Liver (tissue), 8 donors: ENCODE measurements at regions not wholly inside any gene's neighbourhood (a gene's known extent, or its start where the extent isn't known, plus 50 kb on each side); places are given as distances from the start of the nearest gene placed in this dataset.

Source experiments
- DNase-seq: peaks from one replicate; pipeline ENCODE4 v3.0.0-alpha.2; 2017; ENCODE audit warnings: low spot score
- H3K27ac ChIP-seq, 2 donors: one replicate each; pipeline ENCODE4 v1.7.0; 2013; ENCODE audit warnings: inconsistent platforms in 2 of 2, low read length in 2 of 2, control low read depth in 1 of 2, low read depth in 1 of 2, mild to moderate bottlenecking in 1 of 2
- H3K27me3 ChIP-seq, 4 donors: one replicate each; pipeline versions ENCODE4 v1.6.1 to v1.7.0; 2013; ENCODE audit warnings: low read length in 3 of 4, inconsistent platforms in 1 of 4, mild to moderate bottlenecking in 1 of 4, moderate library complexity in 1 of 4; ENCODE audit not compliant: control insufficient read depth in 4 of 4, insufficient read depth in 4 of 4
- H3K36me3 ChIP-seq, 4 donors: one replicate each; pipeline versions ENCODE4 v1.6.1 to v1.7.0; 2013; ENCODE audit warnings: low read length in 3 of 4, mild to moderate bottlenecking in 3 of 4, low read depth in 1 of 4, moderate library complexity in 1 of 4; ENCODE audit not compliant: control insufficient read depth in 4 of 4, insufficient read depth in 3 of 4
- H3K4me1 ChIP-seq, 4 donors: one replicate each; pipeline versions ENCODE4 v1.6.1 to v1.7.0; 2013; ENCODE audit warnings: low read length in 3 of 4, mild to moderate bottlenecking in 3 of 4, moderate library complexity in 1 of 4; ENCODE audit not compliant: control insufficient read depth in 4 of 4, insufficient read depth in 4 of 4
- H3K4me3 ChIP-seq, 3 donors: one replicate each; pipeline versions ENCODE4 v1.6.1 to v1.7.0; 2013; ENCODE audit warnings: low read length in 3 of 3, control low read depth in 1 of 3, low read depth in 1 of 3, mild to moderate bottlenecking in 1 of 3
- H3K9ac ChIP-seq, 2 donors: one replicate each; pipeline ENCODE4 v1.7.0; 2013; ENCODE audit warnings: low read length in 2 of 2, mild to moderate bottlenecking in 2 of 2, moderate library complexity in 2 of 2, control low read depth in 1 of 2, low read depth in 1 of 2
- H3K9me3 ChIP-seq, 4 donors: one replicate each; pipeline versions ENCODE4 v1.6.1 to v1.7.0; 2013; ENCODE audit warnings: low read length in 3 of 4; ENCODE audit not compliant: control insufficient read depth in 4 of 4
- ATF3 ChIP-seq: IDR thresholded peaks from 2 replicates; pipeline ENCODE4 v1.6.1; 2016; ENCODE audit warnings: antibody characterized with exemption
- CTCF ChIP-seq: fragments of 150-350 bp; IDR thresholded peaks from 2 replicates; pipeline ENCODE4 v1.5.1; 2017; ENCODE audit warnings: improper control_type of control experiment, low read depth, low read length; ENCODE audit not compliant: missing input control
- EGR1 ChIP-seq, 2 donors: IDR thresholded peaks; 2 replicates each; pipeline ENCODE4 v1.6.1; 2016 to 2018; ENCODE audit warnings: antibody characterized with exemption in 2 of 2, low read depth in 2 of 2
- FOXA1 ChIP-seq: IDR thresholded peaks from 2 replicates; pipeline ENCODE4 v1.6.1; 2016; ENCODE audit warnings: antibody characterized with exemption
- FOXA2 ChIP-seq: IDR thresholded peaks from 2 replicates; pipeline ENCODE4 v1.6.1; 2016; ENCODE audit warnings: antibody characterized with exemption
- GABPA ChIP-seq, 2 donors: IDR thresholded peaks in 1 of 2; conservative IDR thresholded peaks in 1 of 2; 2 replicates each; pipeline ENCODE4 v1.6.1; 2016; ENCODE audit warnings: antibody characterized with exemption in 2 of 2, mild to moderate bottlenecking in 1 of 2, moderate library complexity in 1 of 2
- HNF4A ChIP-seq, 2 donors: conservative IDR thresholded peaks; 2 replicates each; pipeline ENCODE4 v1.6.1; 2016; ENCODE audit warnings: antibody characterized with exemption in 2 of 2, mild to moderate bottlenecking in 2 of 2
- HNF4G ChIP-seq: IDR thresholded peaks from 2 replicates; pipeline ENCODE4 v1.6.1; 2016; ENCODE audit warnings: antibody characterized with exemption
- JUND ChIP-seq, 2 donors: IDR thresholded peaks; 2 replicates each; pipeline ENCODE4 v1.6.1; 2016; ENCODE audit warnings: antibody characterized with exemption in 2 of 2
- MAX ChIP-seq: IDR thresholded peaks from 2 replicates; pipeline ENCODE4 v1.6.1; 2016; ENCODE audit warnings: antibody characterized with exemption
- NR2F2 ChIP-seq: IDR thresholded peaks from 2 replicates; pipeline ENCODE4 v1.6.1; 2016; ENCODE audit warnings: antibody characterized with exemption
- RAD21 ChIP-seq, 2 donors: IDR thresholded peaks; 2 replicates each; pipeline ENCODE4 v1.6.1; 2016; ENCODE audit warnings: antibody characterized with exemption in 2 of 2, mild to moderate bottlenecking in 2 of 2
- REST ChIP-seq: IDR thresholded peaks from 2 replicates; pipeline ENCODE4 v1.6.1; 2016; ENCODE audit warnings: antibody characterized with exemption, mild to moderate bottlenecking
- RXRA ChIP-seq, 2 donors: IDR thresholded peaks; 2 replicates each; pipeline ENCODE4 v1.6.1; 2017 to 2018; ENCODE audit warnings: antibody characterized with exemption in 2 of 2, mild to moderate bottlenecking in 1 of 2
- SP1 ChIP-seq: IDR thresholded peaks from 2 replicates; pipeline ENCODE4 v1.6.1; 2018; ENCODE audit warnings: antibody characterized with exemption, mild to moderate bottlenecking
- TAF1 ChIP-seq: conservative IDR thresholded peaks from 2 replicates; pipeline ENCODE4 v1.6.1; 2016; ENCODE audit warnings: antibody characterized with exemption, mild to moderate bottlenecking
- YY1 ChIP-seq: IDR thresholded peaks from 2 replicates; pipeline ENCODE4 v1.6.1; 2016; ENCODE audit warnings: antibody characterized with exemption, mild to moderate bottlenecking
- ZBTB33 ChIP-seq: IDR thresholded peaks from 2 replicates; pipeline ENCODE4 v1.6.1; 2016; ENCODE audit warnings: antibody characterized with exemption
- WGBS: extraction: QIAGEN DNeasy Blood & Tissue Kit; methylation state at CpG from one replicate; pipeline ENCODE4 v1.1.7; 2013; 5-methylcytosine and 5-hydroxymethylcytosine counted together
- donor health status: healthy.
- donor health status: healthy.
- donor health status: healthy.
- donor health status: healthy.
- donor health status: healthy.

GRCh38 chr19:21621671-21622070 lies 116.3 kb downstream of the ZNF429 start:
- Histone ChIP-seq H3K36me3 (no peaks in the 10 kb centered on the region), H3K4me3 (no peak overlapping the region), H3K4me1 (no peaks in the 10 kb centered on the region), H3K27me3 (no peaks in the 10 kb centered on the region), H3K9me3 (peaks cover 0 to 5% (median under 1%) of the 10 kb centered on the region in 4 donors), H3K27ac (no peak overlapping the region), H3K9ac (no peak overlapping the region)
- no peak for DNase-seq
- WGBS: 68% methylated on average over 6 of the region's 6 CpGs
- no peak for TF ChIP-seq RXRA (IDR thresholded peaks at IDR 0.05)
- no peak for TF ChIP-seq REST
- no peak for TF ChIP-seq YY1
- no peak for TF ChIP-seq NR2F2
- TF ChIP-seq TAF1: no peak
- TF ChIP-seq HNF4A (conservative IDR thresholded peaks at IDR 0.05): no peak
- no peak for TF ChIP-seq FOXA2
- no peak for TF ChIP-seq FOXA1
- TF ChIP-seq HNF4G: no peak
- no peak for TF ChIP-seq GABPA (IDR thresholded peaks at IDR 0.05 in 1 of 2, conservative IDR thresholded peaks at IDR 0.05 in 1 of 2)
- no peak for TF ChIP-seq ZBTB33
- no peak for TF ChIP-seq JUND (IDR thresholded peaks at IDR 0.05)
- no peak for TF ChIP-seq EGR1 (IDR thresholded peaks at IDR 0.05; ENCODE audit: low read depth in 2 of 2)
- no peak for TF ChIP-seq ATF3
- no peak for TF ChIP-seq SP1
- TF ChIP-seq RAD21 (IDR thresholded peaks at IDR 0.05): no peak
- no peak for TF ChIP-seq MAX
- no peak for TF ChIP-seq CTCF
